Hepatocyte (in vitro differentiated cells): ENCODE measurements at regions not wholly inside any gene's neighbourhood (a gene's known extent, or its start where the extent isn't known, plus 50 kb on each side); places are given as distances from the start of the nearest gene placed in this dataset.

Experiments
- EZH2 ChIP-seq: fragments of 200-600 bp; sonication (generic); IDR thresholded peaks from 2 replicates; pipeline ENCODE4 v1.6.1; 2016; ENCODE audit warnings: antibody characterized with exemption, mild to moderate bottlenecking, borderline replicate concordance
- TF ChIP-seq, protein P1 (sequence below): fragments of 200-600 bp; sonication (generic); IDR thresholded peaks from 2 replicates; pipeline ENCODE4 v1.5.1; 2016; ENCODE audit warnings: antibody characterized with exemption, mild to moderate bottlenecking; ENCODE audit not compliant: poor library complexity

DNA sequence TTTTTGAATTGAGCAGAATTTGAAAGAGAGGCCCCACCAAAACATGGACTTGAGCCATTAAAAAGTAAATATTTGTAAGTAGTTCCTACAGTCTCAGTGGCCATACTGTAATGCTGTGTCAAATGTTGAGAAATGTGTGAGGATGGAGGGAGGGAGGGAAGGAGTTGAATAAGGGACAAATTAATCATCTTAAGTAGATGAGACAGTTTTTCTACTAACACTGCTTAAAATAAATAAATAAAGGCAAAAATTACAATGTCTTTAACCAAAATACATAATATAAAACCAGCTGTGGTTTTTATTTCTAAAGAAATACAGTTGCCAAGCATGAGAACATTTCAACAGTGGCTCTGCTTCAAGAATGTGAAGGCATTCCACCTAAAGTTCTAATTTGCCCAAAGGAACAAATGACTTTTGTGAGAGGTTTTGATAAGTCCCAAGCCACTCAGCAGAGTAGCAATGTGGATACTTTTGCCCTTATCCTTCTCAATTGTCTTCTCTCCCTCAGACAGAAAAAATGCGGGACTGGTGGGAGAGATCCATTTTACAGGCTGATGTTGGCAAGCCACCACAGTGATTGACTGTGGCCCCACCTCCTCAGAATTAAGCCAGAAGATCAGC lies 427.0 kb upstream of the RARB start:
- TF ChIP-seq, protein P1, sequence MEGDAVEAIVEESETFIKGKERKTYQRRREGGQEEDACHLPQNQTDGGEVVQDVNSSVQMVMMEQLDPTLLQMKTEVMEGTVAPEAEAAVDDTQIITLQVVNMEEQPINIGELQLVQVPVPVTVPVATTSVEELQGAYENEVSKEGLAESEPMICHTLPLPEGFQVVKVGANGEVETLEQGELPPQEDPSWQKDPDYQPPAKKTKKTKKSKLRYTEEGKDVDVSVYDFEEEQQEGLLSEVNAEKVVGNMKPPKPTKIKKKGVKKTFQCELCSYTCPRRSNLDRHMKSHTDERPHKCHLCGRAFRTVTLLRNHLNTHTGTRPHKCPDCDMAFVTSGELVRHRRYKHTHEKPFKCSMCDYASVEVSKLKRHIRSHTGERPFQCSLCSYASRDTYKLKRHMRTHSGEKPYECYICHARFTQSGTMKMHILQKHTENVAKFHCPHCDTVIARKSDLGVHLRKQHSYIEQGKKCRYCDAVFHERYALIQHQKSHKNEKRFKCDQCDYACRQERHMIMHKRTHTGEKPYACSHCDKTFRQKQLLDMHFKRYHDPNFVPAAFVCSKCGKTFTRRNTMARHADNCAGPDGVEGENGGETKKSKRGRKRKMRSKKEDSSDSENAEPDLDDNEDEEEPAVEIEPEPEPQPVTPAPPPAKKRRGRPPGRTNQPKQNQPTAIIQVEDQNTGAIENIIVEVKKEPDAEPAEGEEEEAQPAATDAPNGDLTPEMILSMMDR, result no peak
- TF ChIP-seq EZH2, result no peak
